Erythroblast (primary cell): ENCODE measurements at regions not wholly inside any gene's neighbourhood (a gene's known extent, or its start where the extent isn't known, plus 50 kb on each side); places are given as distances from the start of the nearest gene placed in this dataset.

Source experiments
- GATA1 ChIP-seq: IDR thresholded peaks from 2 replicates; pipeline ENCODE4 v1.6.1; 2011; ENCODE audit warnings: low read depth, mild to moderate bottlenecking, control low read depth, low read length, moderate library complexity
- POLR2A ChIP-seq: IDR thresholded peaks from 2 replicates; pipeline ENCODE4 v1.6.1; 2011; ENCODE audit warnings: mild to moderate bottlenecking, low read length

- TF ChIP-seq POLR2A (no peak), GATA1 (no peak)
Measured at GRCh38 chr3:145692751-145693150, 468.2 kb downstream of the PLOD2 start.
